Adipose tissue (tissue), 3 donors: ENCODE measurements at regions not wholly inside any gene's neighbourhood (a gene's known extent, or its start where the extent isn't known, plus 50 kb on each side); places are given as distances from the start of the nearest gene placed in this dataset.

ENCODE experiments used
- H3K27ac ChIP-seq: one replicate; pipeline ENCODE4 v1.5.1; 2013; ENCODE audit warnings: low read depth, low read length
- WGBS, 3 donors: extraction: QIAGEN DNeasy Blood & Tissue Kit; methylation state at CpG; one replicate each; pipeline ENCODE4 v1.1.7; 2013; 5-methylcytosine and 5-hydroxymethylcytosine counted together
- donor health status: healthy with polysubstance abuse.
- donor health status: Bipolar disorder and iron deficiency.
- donor health status: healthy.

- no peak overlapping the region for H3K27ac ChIP-seq
- WGBS, 3 donors = 83 to 87% (median 86%) methylated on average over 6 of the region's 6 CpGs
Observed at GRCh38 chr19:33928458-33928950, 131.8 kb downstream of the KCTD15 start.

- 60 to 92% (median 78%) methylated on average over 2 of the region's 2 CpGs for WGBS, 3 donors
- H3K27ac ChIP-seq = no peak overlapping the region
Observed at GRCh38 chr19:33933931-33934330, 137.3 kb downstream of the KCTD15 start.

GRCh38 chr19:33938821-33939220 lies 142.2 kb downstream of the KCTD15 start:
- 16 to 56% (median 46%) methylated on average over 15 of the region's 15 CpGs for WGBS, 3 donors
- H3K27ac ChIP-seq = no peak overlapping the region

- 79 to 88% (median 80%) methylated on average over 5 of the region's 5 CpGs for WGBS, 3 donors
- no peak overlapping the region for H3K27ac ChIP-seq
Observed at GRCh38 chr19:33941133-33941532, 144.5 kb downstream of the KCTD15 start.

- H3K27ac ChIP-seq = no peak overlapping the region
- WGBS, 3 donors = 82 to 87% (median 85%) methylated on average over 6 of the region's 6 CpGs
Observed at GRCh38 chr19:33946535-33947264, 150.0 kb downstream of the KCTD15 start.

GRCh38 chr19:33947265-33947964 lies 150.7 kb downstream of the KCTD15 start:
- 64 to 72% (median 66%) methylated on average over 5 of the region's 5 CpGs for WGBS, 3 donors

GRCh38 chr19:33948651-33949335 lies 152.1 kb downstream of the KCTD15 start:
- H3K27ac ChIP-seq = no peak overlapping the region
- 74 to 77% (median 74%) methylated on average over 8 of the region's 8 CpGs for WGBS, 3 donors

More at GRCh38 chr19:33947265-33947964, 150.7 kb downstream of the KCTD15 start:
- H3K27ac ChIP-seq = no peak overlapping the region

- WGBS, 3 donors = 87 to 90% (median 88%) methylated on average over 17 of the region's 17 CpGs
- no peak overlapping the region for H3K27ac ChIP-seq
Observed at GRCh38 chr19:33950091-33950750, 153.6 kb downstream of the KCTD15 start.

GRCh38 chr19:33953023-33953422 lies 156.4 kb downstream of the KCTD15 start:
- H3K27ac ChIP-seq = no peak overlapping the region
- WGBS, 3 donors = 73 to 86% (median 75%) methylated on average over 8 of the region's 8 CpGs

GRCh38 chr19:33953592-33953991 lies 156.9 kb downstream of the KCTD15 start:
- H3K27ac ChIP-seq = no peak overlapping the region
- 56 to 63% (median 62%) methylated on average over 4 of the region's 4 CpGs for WGBS, 3 donors

GRCh38 chr19:33954686-33955085 lies 158.0 kb downstream of the KCTD15 start:
- 41 to 82% (median 76%) methylated on average over 2 of the region's 2 CpGs for WGBS, 3 donors
- no peak overlapping the region for H3K27ac ChIP-seq

- WGBS, 3 donors = 81 to 88% (median 86%) methylated on average over 6 of the region's 6 CpGs
- H3K27ac ChIP-seq = no peak overlapping the region
Observed at GRCh38 chr19:33956941-33957340, 160.3 kb downstream of the KCTD15 start.

GRCh38 chr19:33957804-33958203 lies 161.1 kb downstream of the KCTD15 start:
- whole genome bisulfite sequencing, 3 donors = 77 to 83% (median 81%) methylated on average over 2 of the region's 2 CpGs
- no peak overlapping the region for H3K27ac ChIP-seq

GRCh38 chr19:33960566-33960965 lies 163.9 kb downstream of the KCTD15 start:
- H3K27ac ChIP-seq = no peak overlapping the region
- WGBS, 3 donors = 52 to 76% (median 66%) methylated on average over 6 of the region's 6 CpGs

GRCh38 chr19:33962161-33962560 lies 165.5 kb downstream of the KCTD15 start:
- no peak overlapping the region for H3K27ac ChIP-seq
- 87 to 98% (median 87%) methylated on average over 2 of the region's 2 CpGs for WGBS, 3 donors

GRCh38 chr19:33963514-33963913 lies 166.8 kb downstream of the KCTD15 start:
- 90 to 95% (median 92%) methylated on average over 7 of the region's 7 CpGs for WGBS, 3 donors
- H3K27ac ChIP-seq = no peak overlapping the region

- no peak overlapping the region for H3K27ac ChIP-seq
- WGBS, 3 donors = 70 to 85% (median 79%) methylated on average over 1 of the region's 1 CpG
Observed at GRCh38 chr19:33971073-33971472, 174.4 kb downstream of the KCTD15 start.

GRCh38 chr19:33977756-33978685 lies 181.4 kb downstream of the KCTD15 start:
- 79 to 90% (median 84%) methylated on average over 4 of the region's 4 CpGs for WGBS, 3 donors
- H3K27ac ChIP-seq = no peak overlapping the region
